ENCODE measurements at regions not wholly inside any gene's neighbourhood (a gene's known extent, or its start where the extent isn't known, plus 50 kb on each side); places are given as distances from the start of the nearest gene placed in this dataset.
"Not testable (repeated sequence)": the region's sequence is repeated elsewhere in the genome, so short reads cannot be mapped to it uniquely, and the experiment has no call there.

GRCh38 chr2:118604811-118605210 is 242.6 kb downstream of the EN1 start:
- DNase-seq: no peak

- DNase-seq: no peak
Measured at GRCh38 chr2:118604371-118604770, 243.1 kb downstream of the EN1 start.

- DNase-seq: no peak
Measured at GRCh38 chr2:118599141-118599540, 248.3 kb downstream of the EN1 start.

GRCh38 chr2:118596620-118597019 is 250.8 kb downstream of the EN1 start:
- no peak for DNase-seq

GRCh38 chr2:118593257-118593656 is 254.2 kb downstream of the EN1 start:
- DNase-seq: no peak

- DNase-seq: no peak
Measured at GRCh38 chr2:118591223-118591622, 256.2 kb downstream of the EN1 start.

- no peak for DNase-seq
Measured at GRCh38 chr2:118589721-118590120, 257.7 kb downstream of the EN1 start.

GRCh38 chr2:118588850-118589249 is 258.6 kb downstream of the EN1 start:
- DNase-seq: no peak

- DNase-seq: no peak
Measured at GRCh38 chr2:118586312-118586711, 261.1 kb downstream of the EN1 start.

- no peak for DNase-seq
Measured at GRCh38 chr2:118584877-118585276, 262.6 kb downstream of the EN1 start.

GRCh38 chr2:118584062-118584749 is 263.2 kb downstream of the EN1 start:
- no peak for DNase-seq

GRCh38 chr2:118582058-118582457 is 265.4 kb downstream of the EN1 start:
- DNase-seq: no peak

GRCh38 chr2:118580651-118581050 is 266.8 kb downstream of the EN1 start:
- DNase-seq: no peak

- no peak for DNase-seq
Measured at GRCh38 chr2:118580107-118580506, 267.3 kb downstream of the EN1 start.

GRCh38 chr2:118577202-118577601 is 270.2 kb downstream of the EN1 start:
- DNase-seq: no peak

GRCh38 chr2:118576109-118576855 is 271.2 kb downstream of the EN1 start:
- DNase-seq: no peak

GRCh38 chr2:118572380-118572779 is 275.1 kb downstream of the EN1 start:
- DNase-seq: not testable (repeated sequence)

GRCh38 chr2:118569876-118570535 is 277.4 kb downstream of the EN1 start:
- no peak for DNase-seq

GRCh38 chr2:118568700-118569099 is 278.7 kb downstream of the EN1 start:
- DNase-seq: no peak

- DNase-seq: no peak
Measured at GRCh38 chr2:118565786-118566540, 281.5 kb downstream of the EN1 start.

GRCh38 chr2:118565301-118565700 is 282.1 kb downstream of the EN1 start:
- no peak for DNase-seq

- no peak for DNase-seq
Measured at GRCh38 chr2:118562144-118562543, 285.3 kb downstream of the EN1 start.

- no peak for DNase-seq
Measured at GRCh38 chr2:118558846-118559245, 288.6 kb downstream of the EN1 start.
